SK-N-SH treated with all-trans-retinoic acid at 6 μM for 48 hours (cell line): ENCODE measurements at regions not wholly inside any gene's neighbourhood (a gene's known extent, or its start where the extent isn't known, plus 50 kb on each side); places are given as distances from the start of the nearest gene placed in this dataset.

ENCODE experiments used
- ATAC-seq: fragments of 200-7000 bp; cut with Tn5 transposase; 3 replicates; pipeline ENCODE4 v1.9.1; 2020; ENCODE audit warnings: mild to moderate bottlenecking, moderate library complexity
- ARNTL ChIP-seq: fragments of 450-650 bp; formaldehyde crosslinking; IDR thresholded peaks from 2 replicates; pipeline ENCODE4 v1.5.0; 2020; ENCODE audit warnings: low read depth, mild to moderate bottlenecking, moderate library complexity, borderline replicate concordance
- BACH2 ChIP-seq: fragments of 250-450 bp; sonication (Bioruptor Pico); IDR thresholded peaks from 2 replicates; pipeline ENCODE4 v1.9.0; 2021; ENCODE audit warnings: mild to moderate bottlenecking, borderline replicate concordance
- CSDC2 ChIP-seq: fragments of 250-450 bp; sonication (Bioruptor Pico); IDR thresholded peaks from 2 replicates; pipeline ENCODE4 v1.5.0; 2020; ENCODE audit warnings: mild to moderate bottlenecking, moderate library complexity
- ESRRG ChIP-seq: fragments of 250-450 bp; sonication (Bioruptor Pico); IDR thresholded peaks from 2 replicates; pipeline ENCODE4 v1.6.1; 2021; ENCODE audit warnings: mild to moderate bottlenecking
- GLIS3 ChIP-seq: fragments of 250-450 bp; sonication (Bioruptor Pico); IDR thresholded peaks from 2 replicates; pipeline ENCODE4 v1.5.0; 2020; ENCODE audit warnings: mild to moderate bottlenecking, moderate library complexity
- ISL1 ChIP-seq: fragments of 250-450 bp; sonication (Bioruptor Pico); IDR thresholded peaks from 2 replicates; pipeline ENCODE4 v2.1.2; 2022; ENCODE audit warnings: mild to moderate bottlenecking, moderate library complexity
- OSR1 ChIP-seq: fragments of 250-450 bp; sonication (Bioruptor Pico); IDR thresholded peaks from 2 replicates; pipeline ENCODE4 v1.8.0; 2022; ENCODE audit warnings: moderate library complexity, mild to moderate bottlenecking, inconsistent platforms
- RARB ChIP-seq: fragments of 250-450 bp; sonication (Bioruptor Pico); IDR thresholded peaks from 2 replicates; pipeline ENCODE4 v1.8.0; 2021; ENCODE audit warnings: mild to moderate bottlenecking, moderate library complexity
- SNAI2 ChIP-seq: fragments of 250-450 bp; sonication (Bioruptor Pico); IDR thresholded peaks from 2 replicates; pipeline ENCODE4 v1.5.0; 2020; ENCODE audit warnings: mild to moderate bottlenecking, moderate library complexity
- ZC3H10 ChIP-seq: fragments of 250-450 bp; sonication (Bioruptor Pico); IDR thresholded peaks from 2 replicates; pipeline ENCODE4 v1.5.1; 2021; ENCODE audit warnings: mild to moderate bottlenecking, moderate library complexity
- ZFP3 ChIP-seq: fragments of 250-450 bp; sonication (Bioruptor Pico); IDR thresholded peaks from 2 replicates; pipeline ENCODE4 v1.5.0; 2020; ENCODE audit warnings: mild to moderate bottlenecking, moderate library complexity
- ZNF565 ChIP-seq: fragments of 450-650 bp; formaldehyde crosslinking; conservative IDR thresholded peaks from 2 replicates; pipeline ENCODE4 v1.5.0; 2020; ENCODE audit warnings: low read depth, mild to moderate bottlenecking, moderate library complexity
- ZNF70 ChIP-seq: fragments of 450-650 bp; formaldehyde crosslinking; IDR thresholded peaks from 2 replicates; pipeline ENCODE4 v1.5.0; 2020; ENCODE audit warnings: mild to moderate bottlenecking, moderate library complexity
- ZNF8 ChIP-seq: fragments of 450-650 bp; formaldehyde crosslinking; IDR thresholded peaks from 2 replicates; pipeline ENCODE4 v1.5.0; 2020; ENCODE audit warnings: mild to moderate bottlenecking, moderate library complexity
- TF ChIP-seq, protein P1 (sequence below): fragments of 250-450 bp; sonication (Bioruptor Pico); IDR thresholded peaks from 2 replicates; pipeline ENCODE4 v1.5.0; 2020; ENCODE audit warnings: mild to moderate bottlenecking, moderate library complexity
- TF ChIP-seq, protein P2 (sequence below): fragments of 250-450 bp; sonication (Bioruptor Pico); IDR thresholded peaks from 2 replicates; pipeline ENCODE4 v1.8.0; 2020; ENCODE audit warnings: mild to moderate bottlenecking, moderate library complexity, borderline replicate concordance
- TF ChIP-seq, protein P3 (sequence below): fragments of 250-450 bp; sonication (Bioruptor Pico); IDR thresholded peaks from 2 replicates; pipeline ENCODE4 v1.8.0; 2021; ENCODE audit warnings: low read depth, mild to moderate bottlenecking, moderate library complexity, borderline replicate concordance
- TF ChIP-seq, protein P4 (sequence below): fragments of 250-450 bp; sonication (Bioruptor Pico); IDR thresholded peaks from 2 replicates; pipeline ENCODE4 v1.5.1; 2021; ENCODE audit warnings: mild to moderate bottlenecking, moderate library complexity
- TF ChIP-seq, protein P5 (sequence below): fragments of 250-450 bp; sonication (Bioruptor Pico); IDR thresholded peaks from 2 replicates; pipeline ENCODE4 v1.5.1; 2020; ENCODE audit warnings: low read depth, mild to moderate bottlenecking, moderate library complexity

DNA sequence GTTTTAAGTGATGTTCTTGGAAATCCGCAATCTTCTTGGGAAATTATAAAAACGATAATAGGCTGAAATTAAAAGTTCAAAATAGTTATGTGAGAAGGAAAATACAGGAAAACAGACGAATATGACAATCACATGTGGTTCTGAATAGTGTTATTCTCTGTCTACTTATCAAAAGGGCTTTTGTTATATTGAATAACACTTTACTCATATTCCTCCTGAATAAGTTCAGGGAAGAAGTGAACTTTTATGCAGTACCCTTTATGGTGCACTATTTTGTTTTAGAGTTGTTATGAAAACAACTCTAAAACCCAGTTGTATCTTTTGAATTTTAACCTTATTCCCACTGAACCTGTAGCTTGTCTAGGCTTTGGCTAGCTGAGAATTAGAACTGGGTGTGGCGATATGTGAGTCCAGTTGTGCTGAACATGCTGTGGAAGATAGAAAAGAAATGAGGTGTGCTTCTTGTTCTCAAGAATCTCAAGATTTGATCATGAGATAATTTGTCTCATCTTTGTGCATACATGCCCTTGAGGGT is 384.4 kb downstream of the LMO7 start:
- ATAC-seq: no peak
- TF ChIP-seq ARNTL (CRISPR knock-in tag): no peak
- TF ChIP-seq, protein P1, sequence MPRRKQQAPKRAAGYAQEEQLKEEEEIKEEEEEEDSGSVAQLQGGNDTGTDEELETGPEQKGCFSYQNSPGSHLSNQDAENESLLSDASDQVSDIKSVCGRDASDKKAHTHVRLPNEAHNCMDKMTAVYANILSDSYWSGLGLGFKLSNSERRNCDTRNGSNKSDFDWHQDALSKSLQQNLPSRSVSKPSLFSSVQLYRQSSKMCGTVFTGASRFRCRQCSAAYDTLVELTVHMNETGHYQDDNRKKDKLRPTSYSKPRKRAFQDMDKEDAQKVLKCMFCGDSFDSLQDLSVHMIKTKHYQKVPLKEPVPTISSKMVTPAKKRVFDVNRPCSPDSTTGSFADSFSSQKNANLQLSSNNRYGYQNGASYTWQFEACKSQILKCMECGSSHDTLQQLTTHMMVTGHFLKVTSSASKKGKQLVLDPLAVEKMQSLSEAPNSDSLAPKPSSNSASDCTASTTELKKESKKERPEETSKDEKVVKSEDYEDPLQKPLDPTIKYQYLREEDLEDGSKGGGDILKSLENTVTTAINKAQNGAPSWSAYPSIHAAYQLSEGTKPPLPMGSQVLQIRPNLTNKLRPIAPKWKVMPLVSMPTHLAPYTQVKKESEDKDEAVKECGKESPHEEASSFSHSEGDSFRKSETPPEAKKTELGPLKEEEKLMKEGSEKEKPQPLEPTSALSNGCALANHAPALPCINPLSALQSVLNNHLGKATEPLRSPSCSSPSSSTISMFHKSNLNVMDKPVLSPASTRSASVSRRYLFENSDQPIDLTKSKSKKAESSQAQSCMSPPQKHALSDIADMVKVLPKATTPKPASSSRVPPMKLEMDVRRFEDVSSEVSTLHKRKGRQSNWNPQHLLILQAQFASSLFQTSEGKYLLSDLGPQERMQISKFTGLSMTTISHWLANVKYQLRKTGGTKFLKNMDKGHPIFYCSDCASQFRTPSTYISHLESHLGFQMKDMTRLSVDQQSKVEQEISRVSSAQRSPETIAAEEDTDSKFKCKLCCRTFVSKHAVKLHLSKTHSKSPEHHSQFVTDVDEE (CRISPR knock-in tag): no peak
- TF ChIP-seq CSDC2 (CRISPR knock-in tag): no peak

DNA sequence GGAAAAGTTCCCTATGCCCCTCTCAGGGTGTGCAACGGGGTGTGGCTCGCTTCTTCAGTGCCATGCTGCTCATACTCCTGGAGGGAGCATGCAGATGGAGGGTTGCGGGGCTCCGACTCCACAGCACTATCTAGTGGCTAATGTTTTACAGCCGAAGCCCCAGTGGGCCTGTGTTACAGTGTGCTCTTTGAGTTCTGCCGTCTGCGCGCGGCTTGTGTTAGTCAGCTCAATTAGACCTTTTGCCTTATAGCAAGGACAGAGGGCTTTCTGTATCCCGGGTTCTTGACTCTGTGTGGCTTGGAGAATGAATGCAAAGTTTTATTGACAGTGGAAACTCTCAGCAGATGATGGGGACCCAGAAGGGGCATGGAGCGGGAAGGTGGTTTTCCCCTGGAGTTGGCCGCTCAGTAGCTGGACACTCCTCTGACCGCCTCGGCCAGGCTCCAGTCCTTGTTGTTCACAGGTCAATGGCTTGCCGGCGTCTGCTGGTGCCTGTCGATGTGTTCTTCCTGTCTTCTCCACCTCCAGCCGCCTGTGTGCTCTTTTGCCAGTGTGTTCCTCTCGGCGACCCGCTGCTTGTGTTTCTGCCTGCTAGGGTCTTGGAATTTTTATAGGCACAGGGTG is 383.4 kb downstream of the LMO7 start:
- peak; percentile 94 for ATAC-seq
- TF ChIP-seq, protein P2, sequence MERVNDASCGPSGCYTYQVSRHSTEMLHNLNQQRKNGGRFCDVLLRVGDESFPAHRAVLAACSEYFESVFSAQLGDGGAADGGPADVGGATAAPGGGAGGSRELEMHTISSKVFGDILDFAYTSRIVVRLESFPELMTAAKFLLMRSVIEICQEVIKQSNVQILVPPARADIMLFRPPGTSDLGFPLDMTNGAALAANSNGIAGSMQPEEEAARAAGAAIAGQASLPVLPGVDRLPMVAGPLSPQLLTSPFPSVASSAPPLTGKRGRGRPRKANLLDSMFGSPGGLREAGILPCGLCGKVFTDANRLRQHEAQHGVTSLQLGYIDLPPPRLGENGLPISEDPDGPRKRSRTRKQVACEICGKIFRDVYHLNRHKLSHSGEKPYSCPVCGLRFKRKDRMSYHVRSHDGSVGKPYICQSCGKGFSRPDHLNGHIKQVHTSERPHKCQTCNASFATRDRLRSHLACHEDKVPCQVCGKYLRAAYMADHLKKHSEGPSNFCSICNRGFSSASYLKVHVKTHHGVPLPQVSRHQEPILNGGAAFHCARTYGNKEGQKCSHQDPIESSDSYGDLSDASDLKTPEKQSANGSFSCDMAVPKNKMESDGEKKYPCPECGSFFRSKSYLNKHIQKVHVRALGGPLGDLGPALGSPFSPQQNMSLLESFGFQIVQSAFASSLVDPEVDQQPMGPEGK (CRISPR knock-in tag): no peak
- TF ChIP-seq ISL1 (CRISPR knock-in tag): no peak
- no peak for TF ChIP-seq ARNTL (CRISPR knock-in tag)
- TF ChIP-seq ZC3H10 (CRISPR knock-in tag): no peak
- no peak for TF ChIP-seq BACH2 (CRISPR knock-in tag)

DNA sequence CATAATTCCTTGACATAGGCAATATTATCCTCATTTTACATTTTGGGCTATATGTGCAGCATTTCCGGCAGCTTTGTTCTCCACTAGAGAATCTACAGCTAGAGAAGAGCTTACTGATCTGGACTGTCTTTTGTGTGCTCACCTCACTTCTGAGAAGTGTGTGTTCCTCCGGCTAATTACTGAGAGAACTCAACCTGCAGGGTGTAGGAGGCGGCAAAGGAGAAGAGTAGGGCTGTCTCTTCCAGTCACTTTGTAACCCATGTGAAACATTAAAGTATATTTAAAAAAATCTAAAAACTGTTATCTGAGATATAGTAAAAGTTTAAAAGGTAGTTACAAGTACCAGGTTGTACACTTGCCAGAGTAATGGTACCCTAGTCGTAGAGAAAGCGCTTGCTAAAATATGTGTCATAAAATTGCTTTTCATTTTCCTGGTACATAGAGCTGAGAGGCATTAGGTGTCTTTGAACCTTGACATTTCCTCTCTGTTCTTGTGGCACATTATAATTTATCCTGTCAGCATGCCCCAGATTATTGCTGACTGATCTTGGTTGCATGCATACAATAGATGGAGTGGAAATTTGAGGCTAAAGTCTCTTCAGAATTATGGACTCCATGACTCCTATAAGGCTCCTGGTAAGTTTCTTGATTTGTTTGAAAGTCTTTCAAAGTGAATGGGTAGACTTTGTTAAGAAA is 381.9 kb downstream of the LMO7 start:
- no peak for ATAC-seq
- TF ChIP-seq, protein P3, sequence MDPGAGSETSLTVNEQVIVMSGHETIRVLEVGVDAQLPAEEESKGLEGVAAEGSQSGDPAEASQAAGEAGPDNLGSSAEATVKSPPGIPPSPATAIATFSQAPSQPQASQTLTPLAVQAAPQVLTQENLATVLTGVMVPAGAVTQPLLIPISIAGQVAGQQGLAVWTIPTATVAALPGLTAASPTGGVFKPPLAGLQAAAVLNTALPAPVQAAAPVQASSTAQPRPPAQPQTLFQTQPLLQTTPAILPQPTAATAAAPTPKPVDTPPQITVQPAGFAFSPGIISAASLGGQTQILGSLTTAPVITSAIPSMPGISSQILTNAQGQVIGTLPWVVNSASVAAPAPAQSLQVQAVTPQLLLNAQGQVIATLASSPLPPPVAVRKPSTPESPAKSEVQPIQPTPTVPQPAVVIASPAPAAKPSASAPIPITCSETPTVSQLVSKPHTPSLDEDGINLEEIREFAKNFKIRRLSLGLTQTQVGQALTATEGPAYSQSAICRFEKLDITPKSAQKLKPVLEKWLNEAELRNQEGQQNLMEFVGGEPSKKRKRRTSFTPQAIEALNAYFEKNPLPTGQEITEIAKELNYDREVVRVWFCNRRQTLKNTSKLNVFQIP (CRISPR knock-in tag): no peak
- no peak for TF ChIP-seq OSR1 (CRISPR knock-in tag)
- TF ChIP-seq SNAI2 (CRISPR knock-in tag): no peak
- no peak for TF ChIP-seq ZNF70 (CRISPR knock-in tag)
- no peak for TF ChIP-seq ESRRG (CRISPR knock-in tag)
- TF ChIP-seq ZNF565 (CRISPR knock-in tag): no peak
- TF ChIP-seq RARB (CRISPR knock-in tag): no peak
- TF ChIP-seq, all 23 proteins: peak for 0

DNA sequence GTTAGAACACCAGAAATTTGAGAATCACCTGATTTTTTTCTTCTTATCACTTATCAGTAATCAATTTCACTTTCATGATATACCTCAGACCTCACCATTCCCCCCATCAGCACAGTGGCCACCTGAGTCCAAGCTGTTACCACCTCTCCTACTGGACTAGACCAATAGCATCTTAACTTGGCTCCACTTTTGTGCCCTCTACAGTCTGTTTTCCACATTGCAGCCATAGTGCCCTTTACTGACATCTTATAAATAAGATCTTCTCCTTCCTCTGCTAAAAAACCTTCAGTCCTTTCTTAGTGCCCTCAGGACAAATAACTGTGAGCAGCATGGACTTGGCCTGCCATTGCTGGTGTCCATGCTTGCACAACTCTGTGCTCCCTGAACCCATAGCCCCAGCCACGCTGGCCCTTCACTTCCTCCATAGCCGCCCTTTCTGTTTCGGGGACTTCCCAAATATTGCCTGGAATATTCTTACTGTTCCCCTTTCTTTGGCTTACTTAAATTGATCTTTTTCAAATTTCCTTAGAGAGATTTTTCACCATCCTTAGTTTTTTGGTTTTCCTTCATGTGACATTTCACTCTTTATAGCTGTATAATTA is 380.8 kb downstream of the LMO7 start:
- ATAC-seq: peak; percentile 72
- TF ChIP-seq SNAI2 (CRISPR knock-in tag) (no peak), CSDC2 (CRISPR knock-in tag) (no peak), OSR1 (CRISPR knock-in tag) (no peak), ZNF565 (CRISPR knock-in tag) (no peak), GLIS3 (no peak), ARNTL (CRISPR knock-in tag) (no peak), ZFP3 (no peak), ZNF8 (CRISPR knock-in tag) (no peak)
- TF ChIP-seq, protein P4, sequence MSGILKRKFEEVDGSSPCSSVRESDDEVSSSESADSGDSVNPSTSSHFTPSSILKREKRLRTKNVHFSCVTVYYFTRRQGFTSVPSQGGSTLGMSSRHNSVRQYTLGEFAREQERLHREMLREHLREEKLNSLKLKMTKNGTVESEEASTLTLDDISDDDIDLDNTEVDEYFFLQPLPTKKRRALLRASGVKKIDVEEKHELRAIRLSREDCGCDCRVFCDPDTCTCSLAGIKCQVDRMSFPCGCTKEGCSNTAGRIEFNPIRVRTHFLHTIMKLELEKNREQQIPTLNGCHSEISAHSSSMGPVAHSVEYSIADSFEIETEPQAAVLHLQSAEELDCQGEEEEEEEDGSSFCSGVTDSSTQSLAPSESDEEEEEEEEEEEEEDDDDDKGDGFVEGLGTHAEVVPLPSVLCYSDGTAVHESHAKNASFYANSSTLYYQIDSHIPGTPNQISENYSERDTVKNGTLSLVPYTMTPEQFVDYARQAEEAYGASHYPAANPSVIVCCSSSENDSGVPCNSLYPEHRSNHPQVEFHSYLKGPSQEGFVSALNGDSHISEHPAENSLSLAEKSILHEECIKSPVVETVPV (CRISPR knock-in tag): no peak
- TF ChIP-seq, protein P3 (CRISPR knock-in tag): no peak
- TF ChIP-seq, protein P1 (CRISPR knock-in tag): no peak
- TF ChIP-seq, protein P5, sequence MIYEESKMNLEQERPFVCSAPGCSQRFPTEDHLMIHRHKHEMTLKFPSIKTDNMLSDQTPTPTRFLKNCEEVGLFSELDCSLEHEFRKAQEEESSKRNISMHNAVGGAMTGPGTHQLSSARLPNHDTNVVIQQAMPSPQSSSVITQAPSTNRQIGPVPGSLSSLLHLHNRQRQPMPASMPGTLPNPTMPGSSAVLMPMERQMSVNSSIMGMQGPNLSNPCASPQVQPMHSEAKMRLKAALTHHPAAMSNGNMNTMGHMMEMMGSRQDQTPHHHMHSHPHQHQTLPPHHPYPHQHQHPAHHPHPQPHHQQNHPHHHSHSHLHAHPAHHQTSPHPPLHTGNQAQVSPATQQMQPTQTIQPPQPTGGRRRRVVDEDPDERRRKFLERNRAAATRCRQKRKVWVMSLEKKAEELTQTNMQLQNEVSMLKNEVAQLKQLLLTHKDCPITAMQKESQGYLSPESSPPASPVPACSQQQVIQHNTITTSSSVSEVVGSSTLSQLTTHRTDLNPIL (CRISPR knock-in tag): no peak
